Vagina (tissue), 2 donors: ENCODE measurements at regions not wholly inside any gene's neighbourhood (a gene's known extent, or its start where the extent isn't known, plus 50 kb on each side); places are given as distances from the start of the nearest gene placed in this dataset.

Source experiments
- CTCF ChIP-seq, 3 experiments: fragments of 450-650 bp in 2 of 3; fragments of 200-600 bp in 1 of 3; sonication (generic) in 1 of 3; IDR thresholded peaks; one replicate each; pipeline ENCODE4 v1.5.1; 2017 to 2019; ENCODE audit warnings: antibody characterized with exemption in 3 of 3, mild to moderate bottlenecking in 2 of 3, moderate library complexity in 2 of 3
- POLR2A ChIP-seq, 2 donors: fragments of 450-650 bp; IDR thresholded peaks; one replicate each; pipeline ENCODE4 v1.6.1; 2017; ENCODE audit warnings: antibody characterized with exemption in 2 of 2, mild to moderate bottlenecking in 2 of 2, moderate library complexity in 2 of 2
- POLR2AphosphoS5 ChIP-seq, 2 donors: sonication (generic); formaldehyde crosslinking; IDR thresholded peaks; one replicate each; pipeline ENCODE4 v1.9.0; 2017; ENCODE audit warnings: antibody characterized with exemption in 2 of 2, mild to moderate bottlenecking in 2 of 2, low read depth in 1 of 2; ENCODE audit not compliant: insufficient read depth in 1 of 2

GRCh38 chr4:33068539-33068938 lies 2348.4 kb downstream of the PCDH7 start:
- TF ChIP-seq CTCF (IDR thresholded peaks at IDR 0.05), result no peak
- no peak for TF ChIP-seq POLR2A (IDR thresholded peaks at IDR 0.05)
- TF ChIP-seq POLR2AphosphoS5 (IDR thresholded peaks at IDR 0.05; ENCODE audit: insufficient read depth in 1 of 2, low read depth in 1 of 2), result no peak
